ENCODE measurements at regions not wholly inside any gene's neighbourhood (a gene's known extent, or its start where the extent isn't known, plus 50 kb on each side); places are given as distances from the start of the nearest gene placed in this dataset.

GRCh38 chr12:20220339-20220738 lies 148.0 kb upstream of the PDE3A start:
- no peak for TF ChIP-seq MAX (IDR thresholded peaks at IDR 0.05)
- no peak for TF ChIP-seq REST (IDR thresholded peaks at IDR 0.05; ENCODE audit: low read depth)
- no peak for TF ChIP-seq TAF1 (IDR thresholded peaks at IDR 0.05; ENCODE audit: low read depth)
- no peak for TF ChIP-seq CEBPB (IDR thresholded peaks at IDR 0.05)
- TF ChIP-seq EP300 (IDR thresholded peaks at IDR 0.05; ENCODE audit: borderline replicate concordance): no peak
